Tibial artery (tissue), 4 donors: ENCODE measurements at regions not wholly inside any gene's neighbourhood (a gene's known extent, or its start where the extent isn't known, plus 50 kb on each side); places are given as distances from the start of the nearest gene placed in this dataset.
"Not testable (repeated sequence)": the region's sequence is repeated elsewhere in the genome, so short reads cannot be mapped to it uniquely, and the experiment has no call there.

Experiments
- DNase-seq, 2 donors: peaks; one replicate each; pipeline ENCODE4 v3.0.0-alpha.2; 2019
- H3K27ac ChIP-seq, 2 donors: fragments of 200-600 bp; sonication (generic) in 1 of 2; 1 replicate in 1 of 2; 2 replicates in 1 of 2; pipeline ENCODE4 v1.5.1; 2018 to 2019; ENCODE audit warnings: mild to moderate bottlenecking in 1 of 2
- H3K27me3 ChIP-seq, 2 donors: fragments of 200-600 bp; sonication (generic) in 1 of 2; one replicate each; pipeline versions ENCODE4 v1.5.1 to v1.6.0; 2016 to 2019
- H3K36me3 ChIP-seq, 3 donors: fragments of 200-600 bp; sonication (generic) in 2 of 3; one replicate each; pipeline ENCODE4 v1.5.1; 2016 to 2019; ENCODE audit warnings: mild to moderate bottlenecking in 2 of 3
- H3K4me1 ChIP-seq, 4 donors: fragments of 200-600 bp; sonication (generic) in 2 of 4; 1 replicate in 3 of 4; 2 replicates in 1 of 4; pipeline ENCODE4 v1.5.1; 2016 to 2019
- H3K4me3 ChIP-seq, 2 donors: fragments of 200-600 bp; sonication (generic) in 1 of 2; 1 replicate in 1 of 2; 2 replicates in 1 of 2; pipeline ENCODE4 v1.5.1; 2018 to 2019; ENCODE audit warnings: mild to moderate bottlenecking in 2 of 2
- H3K9me3 ChIP-seq, 3 donors: fragments of 200-600 bp; sonication (generic) in 1 of 3; one replicate each; pipeline ENCODE4 v1.5.1; 2016 to 2019
- CTCF ChIP-seq, 2 experiments: fragments of 200-600 bp in 1 of 2; fragments of 450-650 bp in 1 of 2; IDR thresholded peaks; one replicate each; pipeline ENCODE4 v1.5.1; 2017 to 2019; ENCODE audit warnings: antibody characterized with exemption in 2 of 2, mild to moderate bottlenecking in 1 of 2, moderate library complexity in 1 of 2
- intact Hi-C: fragments of 100-400 bp; cut with DNase I; formaldehyde crosslinking; loops from one replicate; pipeline ENCODE4 v1.15.0; 2023; ENCODE audit warnings: low total_unique reads

- Histone ChIP-seq H3K27ac (no peak overlapping the region), H3K4me3 (no peak overlapping the region), H3K4me1 (no peaks in the 10 kb centered on the region), H3K27me3 (no peaks in the 10 kb centered on the region), H3K9me3 (no peaks in the 10 kb centered on the region), H3K36me3 (no peaks in the 10 kb centered on the region)
- no peak for TF ChIP-seq CTCF (IDR thresholded peaks at IDR 0.05)
- intact Hi-C loops: no loop called here
- DNase-seq: no peak
These were observed 1297.4 kb downstream of the PCDH9 start for GRCh38 chr13:65932587-65933239.

GRCh38 chr13:65932013-65932412 lies 1298.1 kb downstream of the PCDH9 start:
- Histone ChIP-seq H3K36me3 (no peaks in the 10 kb centered on the region), H3K9me3 (no peaks in the 10 kb centered on the region), H3K4me3 (no peak overlapping the region), H3K27ac (no peak overlapping the region), H3K27me3 (no peaks in the 10 kb centered on the region), H3K4me1 (no peaks in the 10 kb centered on the region)
- no peak for TF ChIP-seq CTCF (IDR thresholded peaks at IDR 0.05)
- intact Hi-C loops: no loop called here
- DNase-seq: no peak

- Histone ChIP-seq H3K27ac (no peak overlapping the region), H3K4me3 (no peak overlapping the region), H3K27me3 (no peaks in the 10 kb centered on the region), H3K4me1 (no peaks in the 10 kb centered on the region), H3K9me3 (no peaks in the 10 kb centered on the region), H3K36me3 (no peaks in the 10 kb centered on the region)
- DNase-seq: no peak
- intact Hi-C loops: no loop called here
- no peak for TF ChIP-seq CTCF (IDR thresholded peaks at IDR 0.05)
These were observed 1300.7 kb downstream of the PCDH9 start for GRCh38 chr13:65929436-65929835.

GRCh38 chr13:65926750-65927171 lies 1303.4 kb downstream of the PCDH9 start:
- peak in 1 of 2 experiments; percentile 20 for TF ChIP-seq CTCF (IDR thresholded peaks at IDR 0.05)
- DNase-seq: no peak
- Histone ChIP-seq H3K36me3 (no peaks in the 10 kb centered on the region), H3K4me1 (no peaks in the 10 kb centered on the region), H3K4me3 (no peak overlapping the region), H3K27me3 (no peaks in the 10 kb centered on the region), H3K9me3 (no peaks in the 10 kb centered on the region), H3K27ac (no peak overlapping the region)
- intact Hi-C loops: no loop called here

- H3K9me3 ChIP-seq, DNase-seq, H3K27ac ChIP-seq, intact Hi-C loops, H3K27me3 ChIP-seq, H3K4me3 ChIP-seq, H3K36me3 ChIP-seq, H3K4me1 ChIP-seq: not testable (repeated sequence)
These were observed 1307.3 kb downstream of the PCDH9 start for GRCh38 chr13:65922846-65923245.

- no peaks in the 10 kb centered on the region for H3K27me3 ChIP-seq
- intact Hi-C loops: no loop called here
- DNase-seq: no peak
- H3K4me3 ChIP-seq: no peak overlapping the region
- no peaks in the 10 kb centered on the region for H3K4me1 ChIP-seq
- TF ChIP-seq CTCF (IDR thresholded peaks at IDR 0.05): no peak
- H3K36me3 ChIP-seq: no peaks in the 10 kb centered on the region
- no peak overlapping the region for H3K27ac ChIP-seq
- H3K9me3 ChIP-seq: no peaks in the 10 kb centered on the region
These were observed 1308.2 kb downstream of the PCDH9 start for GRCh38 chr13:65921933-65922332.
